ENCODE measurements at regions not wholly inside any gene's neighbourhood (a gene's known extent, or its start where the extent isn't known, plus 50 kb on each side); places are given as distances from the start of the nearest gene placed in this dataset.
A peak's percentile ranks its signal among the peaks of the same experiment; 100 is the strongest.
"Not testable (repeated sequence)": the region's sequence is repeated elsewhere in the genome, so short reads cannot be mapped to it uniquely, and the experiment has no call there.

- no peak for DNase-seq
Observed at GRCh38 chr6:68139130-68139529, 496.0 kb upstream of the ADGRB3 start.

GRCh38 chr6:68134796-68135195 lies 500.3 kb upstream of the ADGRB3 start:
- no peak for DNase-seq

GRCh38 chr6:68128211-68128610 lies 506.9 kb upstream of the ADGRB3 start:
- DNase-seq = no peak

- no peak for DNase-seq
Observed at GRCh38 chr6:68127074-68127473, 508.0 kb upstream of the ADGRB3 start.

- no peak for DNase-seq
Observed at GRCh38 chr6:68126089-68126749, 508.9 kb upstream of the ADGRB3 start.

- not testable (repeated sequence) for DNase-seq
Observed at GRCh38 chr6:68122975-68123374, 512.1 kb upstream of the ADGRB3 start.

- no peak for DNase-seq
Observed at GRCh38 chr6:68122032-68122431, 513.0 kb upstream of the ADGRB3 start.

GRCh38 chr6:68120954-68121353 lies 514.1 kb upstream of the ADGRB3 start:
- not testable (repeated sequence) for DNase-seq

GRCh38 chr6:68114463-68115047 lies 520.5 kb upstream of the ADGRB3 start:
- no peak for DNase-seq

GRCh38 chr6:68108233-68108835 lies 526.7 kb upstream of the ADGRB3 start:
- peak in 1 of 2 experiments; percentile 56 for DNase-seq

GRCh38 chr6:68094070-68094469 lies 541.0 kb upstream of the ADGRB3 start:
- DNase-seq = no peak

GRCh38 chr6:68087399-68088133 lies 547.5 kb upstream of the ADGRB3 start:
- no peak for DNase-seq

- no peak for DNase-seq
Observed at GRCh38 chr6:68086199-68086598, 548.9 kb upstream of the ADGRB3 start.

GRCh38 chr6:68085599-68085998 lies 549.5 kb upstream of the ADGRB3 start:
- not testable (repeated sequence) for DNase-seq

GRCh38 chr6:68082086-68082485 lies 553.0 kb upstream of the ADGRB3 start:
- DNase-seq = no peak

- no peak for DNase-seq
Observed at GRCh38 chr6:68080074-68080473, 555.0 kb upstream of the ADGRB3 start.

- DNase-seq = no peak
Observed at GRCh38 chr6:68077661-68078060, 557.4 kb upstream of the ADGRB3 start.

- DNase-seq = no peak
Observed at GRCh38 chr6:68071740-68072139, 563.3 kb upstream of the ADGRB3 start.

GRCh38 chr6:68069921-68070710 lies 565.0 kb upstream of the ADGRB3 start:
- DNase-seq = no peak

GRCh38 chr6:68059899-68060298 lies 575.2 kb upstream of the ADGRB3 start:
- DNase-seq = no peak

- DNase-seq = no peak
Observed at GRCh38 chr6:68059261-68059660, 575.8 kb upstream of the ADGRB3 start.

- not testable (repeated sequence) for DNase-seq
Observed at GRCh38 chr6:68056596-68056995, 578.5 kb upstream of the ADGRB3 start.

GRCh38 chr6:68054756-68055155 lies 580.3 kb upstream of the ADGRB3 start:
- DNase-seq = no peak

All from SW 1271 (cell line).